Nephron (organoid): ENCODE measurements at regions not wholly inside any gene's neighbourhood (a gene's known extent, or its start where the extent isn't known, plus 50 kb on each side); places are given as distances from the start of the nearest gene placed in this dataset.

Experiments
- H3K27ac Mint-ChIP-seq, 3 experiments: 2 replicates each; pipeline ENCODE4 v1.8.0; 2020; ENCODE audit warnings: mixed read lengths in 3 of 3, mild to moderate bottlenecking in 2 of 3, moderate library complexity in 1 of 3
- H3K27me3 Mint-ChIP-seq: 2 replicates; pipeline ENCODE4 v1.8.0; 2021; ENCODE audit warnings: low read depth, mild to moderate bottlenecking, moderate library complexity, mixed read lengths
- H3K36me3 Mint-ChIP-seq: 2 replicates; pipeline ENCODE4 v1.8.0; 2020; ENCODE audit warnings: low read depth, mixed read lengths
- H3K4me1 Mint-ChIP-seq: 2 replicates; pipeline ENCODE4 v1.8.0; 2020; ENCODE audit warnings: mixed read lengths
- H3K4me3 Mint-ChIP-seq, 3 experiments: 2 replicates each; pipeline ENCODE4 v1.8.0; 2020; ENCODE audit warnings: mild to moderate bottlenecking in 3 of 3, mixed read lengths in 3 of 3, moderate library complexity in 2 of 3
- H3K9me3 Mint-ChIP-seq: 2 replicates; pipeline ENCODE4 v1.8.0; 2020; ENCODE audit warnings: mixed read lengths
- CTCF ChIP-seq, 3 experiments: fragments of 200-600 bp; sonication (generic); IDR thresholded peaks; one replicate each; pipeline ENCODE4 v1.5.0; 2021; ENCODE audit warnings: antibody characterized with exemption in 3 of 3; ENCODE audit not compliant: unreplicated experiment in 3 of 3

- H3K4me3 Mint-ChIP-seq: no peak overlapping the region
- TF ChIP-seq CTCF (IDR thresholded peaks at IDR 0.05; ENCODE audit: unreplicated experiment in 3 of 3): no peak
- peak overlapping the region in 1 of 3 experiments; percentile 13 for H3K27ac Mint-ChIP-seq
- H3K36me3 Mint-ChIP-seq: no peaks in the 10 kb centered on the region
- H3K27me3 Mint-ChIP-seq: peaks cover 13% of the 10 kb centered on the region
- no peaks in the 10 kb centered on the region for H3K9me3 Mint-ChIP-seq
- no peaks in the 10 kb centered on the region for H3K4me1 Mint-ChIP-seq
Measured at GRCh38 chr18:37724206-37724605, 158.6 kb upstream of the CELF4 start.

- no peaks in the 10 kb centered on the region for H3K9me3 Mint-ChIP-seq
- TF ChIP-seq CTCF (IDR thresholded peaks at IDR 0.05; ENCODE audit: unreplicated experiment in 3 of 3): no peak
Measured at GRCh38 chr18:37721544-37722522, 156.2 kb upstream of the CELF4 start.

DNA sequence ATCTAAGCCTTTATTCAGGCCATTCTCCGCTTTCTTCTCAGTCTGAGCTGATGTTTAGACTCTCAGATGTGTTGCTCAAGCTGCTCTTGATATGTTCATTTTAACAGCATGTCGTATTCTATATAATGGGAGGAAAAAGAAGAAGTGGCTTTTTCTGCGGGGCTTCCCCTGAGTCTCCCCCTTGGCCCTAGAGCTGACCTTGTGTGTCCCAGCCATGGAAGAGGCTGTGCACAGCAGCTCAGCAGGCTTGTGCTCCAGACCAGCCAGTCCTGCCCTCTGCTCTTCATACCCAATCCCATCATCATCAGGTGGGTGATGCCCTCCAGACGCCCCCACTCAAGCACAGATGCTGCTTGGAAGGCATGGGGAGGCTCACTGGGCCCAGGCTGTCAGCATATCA is 155.1 kb upstream of the CELF4 start:
- Mint-ChIP-seq H3K9me3 (no peaks in the 10 kb centered on the region), H3K27me3 (peaks cover 13% of the 10 kb centered on the region), H3K36me3 (no peaks in the 10 kb centered on the region), H3K4me3 (no peak overlapping the region), H3K27ac (no peak overlapping the region), H3K4me1 (no peaks in the 10 kb centered on the region)
- no peak for TF ChIP-seq CTCF (IDR thresholded peaks at IDR 0.05; ENCODE audit: unreplicated experiment in 3 of 3)

More at GRCh38 chr18:37721544-37722522, 156.2 kb upstream of the CELF4 start:
- Mint-ChIP-seq H3K27me3 (peaks cover 13% of the 10 kb centered on the region), H3K36me3 (no peaks in the 10 kb centered on the region), H3K4me1 (no peaks in the 10 kb centered on the region), H3K27ac (no peak overlapping the region), H3K4me3 (no peak overlapping the region)

DNA sequence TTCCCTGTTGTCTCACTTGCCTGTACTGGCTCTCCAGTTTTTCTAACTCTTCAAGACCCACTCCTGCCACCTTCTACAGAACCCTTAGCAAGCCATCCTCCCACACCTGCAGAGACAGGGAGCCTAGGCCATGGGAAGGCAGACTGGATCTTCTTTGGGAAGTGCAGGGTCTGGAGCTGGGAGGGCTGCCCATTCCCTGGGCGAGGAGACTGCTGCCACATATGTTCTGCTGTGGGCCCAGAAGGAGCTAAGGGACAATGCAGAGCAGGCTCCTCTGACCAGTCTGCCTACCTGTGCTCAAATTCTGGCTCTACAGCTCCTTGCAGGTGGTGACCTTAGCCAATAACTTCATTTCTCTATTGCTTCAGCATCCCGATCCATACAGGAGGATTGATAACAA is 152.1 kb upstream of the CELF4 start:
- Mint-ChIP-seq H3K27ac (no peak overlapping the region), H3K9me3 (no peaks in the 10 kb centered on the region), H3K4me3 (no peak overlapping the region), H3K4me1 (peaks cover 13% of the 10 kb centered on the region), H3K36me3 (no peaks in the 10 kb centered on the region), H3K27me3 (peaks cover 7% of the 10 kb centered on the region)
- TF ChIP-seq CTCF (IDR thresholded peaks at IDR 0.05; ENCODE audit: unreplicated experiment in 3 of 3): no peak

- Mint-ChIP-seq H3K27me3 (peaks cover 5% of the 10 kb centered on the region), H3K36me3 (no peaks in the 10 kb centered on the region), H3K4me1 (peaks cover 13% of the 10 kb centered on the region), H3K4me3 (no peak overlapping the region), H3K9me3 (no peaks in the 10 kb centered on the region), H3K27ac (no peak overlapping the region)
- TF ChIP-seq CTCF (IDR thresholded peaks at IDR 0.05; ENCODE audit: unreplicated experiment in 3 of 3): no peak
Measured at GRCh38 chr18:37717098-37717497, 151.5 kb upstream of the CELF4 start.
